Right renal pelvis (tissue), 4 donors: ENCODE measurements at regions not wholly inside any gene's neighbourhood (a gene's known extent, or its start where the extent isn't known, plus 50 kb on each side); places are given as distances from the start of the nearest gene placed in this dataset.
"Not testable (repeated sequence)": the region's sequence is repeated elsewhere in the genome, so short reads cannot be mapped to it uniquely, and the experiment has no call there.

Experiments
- DNase-seq, 4 donors: peaks; one replicate each; pipeline ENCODE4 v3.0.0-alpha.2; 2013; ENCODE audit warnings: low read depth in 4 of 4, low spot score in 3 of 4, missing footprints in 1 of 4

DNA sequence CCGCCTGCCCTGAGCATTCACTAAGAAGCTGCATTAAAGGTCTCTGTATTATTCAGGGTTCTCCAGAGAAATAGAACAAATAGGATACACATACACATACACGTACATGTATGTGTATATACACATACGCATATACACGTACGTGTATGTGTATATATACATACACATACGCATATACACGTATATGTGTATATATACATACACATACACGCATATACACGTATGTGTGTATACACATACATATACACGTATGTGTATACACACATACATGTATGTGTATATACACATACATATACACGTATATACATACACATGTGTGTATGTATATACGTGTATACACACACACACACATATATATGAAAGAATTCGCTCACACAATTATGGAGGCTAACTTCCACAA lies 108.9 kb upstream of the BARHL2 start:
- DNase-seq, result no peak

- DNase-seq, result no peak
These were observed 107.4 kb upstream of the BARHL2 start for GRCh38 chr1:90824551-90824950.

- DNase-seq, result no peak
These were observed 106.6 kb upstream of the BARHL2 start for GRCh38 chr1:90823686-90824085.

GRCh38 chr1:90821788-90822359 lies 104.8 kb upstream of the BARHL2 start:
- DNase-seq, result no peak

- no peak for DNase-seq
These were observed 104.2 kb upstream of the BARHL2 start for GRCh38 chr1:90821152-90821787.

GRCh38 chr1:90820745-90821144 lies 103.6 kb upstream of the BARHL2 start:
- no peak for DNase-seq

DNA sequence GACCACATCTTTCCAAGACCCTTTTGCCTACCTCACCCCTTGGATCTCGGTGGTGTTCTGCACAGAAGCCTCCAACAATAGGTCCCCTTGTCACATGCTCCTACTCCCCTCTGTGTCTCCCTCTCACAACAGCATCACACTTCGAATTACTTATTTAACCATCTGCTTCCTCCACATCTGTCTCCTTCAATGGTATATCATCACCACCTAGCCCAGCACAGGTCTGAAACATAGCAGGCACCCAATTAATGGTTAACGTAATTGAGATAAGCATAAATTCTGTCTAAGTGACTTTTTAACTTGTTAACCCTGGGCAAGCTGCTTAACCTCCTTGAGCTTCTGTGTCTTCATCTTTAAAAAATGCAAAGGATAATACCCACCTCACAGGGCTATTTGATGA lies 100.3 kb upstream of the BARHL2 start:
- no peak for DNase-seq

- DNase-seq, result not testable (repeated sequence)
These were observed 95.1 kb upstream of the BARHL2 start for GRCh38 chr1:90812237-90812636.

GRCh38 chr1:90811444-90811950 lies 94.4 kb upstream of the BARHL2 start:
- DNase-seq, result not testable (repeated sequence)

DNA sequence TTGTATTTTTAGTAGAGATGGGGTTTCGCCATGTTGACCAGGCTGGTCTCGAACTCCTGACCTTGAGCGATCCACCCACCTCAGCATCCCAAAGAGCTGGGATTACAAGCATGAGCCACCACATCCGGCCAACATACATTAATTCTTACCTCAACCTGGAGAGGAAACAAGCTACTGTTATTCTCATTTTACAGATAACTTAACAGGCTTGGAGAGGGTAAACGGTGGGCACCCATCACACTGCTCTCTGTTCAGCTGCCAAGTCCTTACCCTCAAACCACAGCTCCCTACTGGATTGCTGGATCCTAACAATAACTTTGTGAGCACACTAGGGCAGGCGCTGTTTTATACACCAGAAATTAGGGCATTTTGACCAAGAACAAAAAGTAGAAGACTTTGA lies 93.6 kb upstream of the BARHL2 start:
- no peak for DNase-seq

GRCh38 chr1:90809996-90810395 lies 92.9 kb upstream of the BARHL2 start:
- DNase-seq, result no peak

DNA sequence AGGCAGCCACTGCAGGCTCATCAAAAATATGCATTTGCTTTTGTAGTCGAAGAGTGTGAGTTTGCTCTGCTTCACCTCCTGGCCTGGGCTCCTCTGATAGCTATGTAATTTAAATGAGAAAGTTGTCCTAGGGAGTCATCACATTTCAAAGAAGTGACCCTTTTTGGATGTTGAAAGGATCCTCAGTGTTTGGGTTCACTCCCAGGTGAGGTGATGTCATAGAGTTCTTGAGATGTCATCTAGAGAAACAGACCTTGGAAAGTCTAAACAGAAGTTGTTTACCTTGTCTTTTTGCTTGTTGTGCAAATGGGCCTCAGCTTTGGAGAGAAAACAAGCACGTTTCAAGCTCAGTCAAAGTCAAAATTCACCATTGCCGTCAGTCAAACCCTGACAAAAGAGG lies 92.0 kb upstream of the BARHL2 start:
- no peak for DNase-seq

GRCh38 chr1:90807329-90807728 lies 90.2 kb upstream of the BARHL2 start:
- DNase-seq, result no peak

DNA sequence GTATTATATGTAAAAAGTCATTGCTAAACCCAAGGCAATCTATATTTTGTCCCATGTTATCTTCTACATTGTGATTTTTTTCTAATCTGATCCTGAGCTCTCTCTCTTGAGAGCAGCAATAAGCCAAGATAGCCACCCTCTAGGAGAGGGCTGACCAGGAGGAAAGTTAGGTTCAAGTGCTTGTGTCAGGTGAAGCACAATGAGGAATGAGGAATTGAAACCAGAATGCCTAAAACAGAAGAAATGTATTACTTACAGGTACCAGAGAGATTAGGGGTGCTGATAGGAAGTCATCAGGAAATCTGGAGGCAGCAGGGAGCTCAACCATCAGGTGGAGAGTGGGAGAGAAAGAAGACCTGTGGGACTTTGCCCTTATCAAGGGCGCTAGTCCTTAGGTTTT lies 85.5 kb upstream of the BARHL2 start:
- no peak for DNase-seq

GRCh38 chr1:90800012-90800717 lies 83.1 kb upstream of the BARHL2 start:
- no peak for DNase-seq

GRCh38 chr1:90799326-90799725 lies 82.2 kb upstream of the BARHL2 start:
- DNase-seq, result no peak

DNA sequence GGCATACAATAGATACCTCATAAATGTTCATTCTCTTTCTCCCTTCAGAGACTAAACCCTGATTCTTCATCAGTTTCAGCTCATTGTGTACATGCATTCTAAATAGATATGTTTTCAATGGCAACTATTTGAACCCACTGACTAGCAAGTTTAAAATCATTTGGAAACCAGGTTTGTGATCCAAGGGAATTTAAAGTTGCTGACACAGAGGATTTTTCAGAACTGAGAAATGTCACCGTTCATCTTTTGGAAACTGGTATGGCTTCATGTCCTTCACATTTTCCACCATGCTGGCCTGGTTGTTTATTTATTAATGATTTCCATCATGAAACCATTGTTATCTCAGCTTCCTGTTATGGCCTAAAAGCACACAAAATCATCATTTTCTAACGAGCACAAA lies 81.8 kb upstream of the BARHL2 start:
- no peak for DNase-seq

- no peak for DNase-seq
These were observed 81.2 kb upstream of the BARHL2 start for GRCh38 chr1:90798344-90798743.

DNA sequence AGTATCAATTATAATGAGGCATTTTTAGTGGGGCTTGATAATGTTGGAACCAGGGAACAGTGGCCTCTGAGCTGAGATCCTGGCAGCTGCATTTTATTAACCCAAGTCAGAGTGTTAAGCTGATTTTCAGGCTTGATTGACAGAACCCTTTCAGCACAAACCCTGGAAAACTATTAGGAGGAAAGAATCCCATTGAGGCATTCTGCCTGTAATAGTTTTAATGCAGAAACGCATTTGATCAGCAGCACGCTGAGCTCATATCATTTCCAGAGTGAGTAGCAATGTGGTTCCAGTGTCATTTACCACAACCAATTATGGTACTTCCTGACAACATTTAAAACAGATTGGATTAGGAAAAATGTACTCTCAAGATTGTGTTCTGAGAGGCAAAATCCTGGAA lies 78.3 kb upstream of the BARHL2 start:
- DNase-seq, result no peak

DNA sequence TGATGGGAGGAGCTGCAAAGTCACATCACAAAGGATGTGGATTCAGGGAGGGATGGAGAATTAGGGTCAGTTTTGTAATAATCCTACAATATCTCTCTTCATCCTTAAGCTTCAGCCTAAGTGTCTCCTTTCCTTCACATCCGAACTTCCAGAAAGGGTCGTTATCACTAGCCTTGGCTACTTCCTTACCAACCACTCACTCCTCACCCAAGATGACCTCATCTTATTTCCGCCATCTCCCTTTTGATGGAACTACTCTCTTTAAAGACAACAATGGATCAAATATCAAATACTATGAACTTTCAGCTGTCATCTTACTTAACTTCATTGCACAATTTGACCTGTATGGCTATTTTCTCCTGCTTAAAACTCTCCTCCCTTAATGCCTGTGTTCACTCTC lies 69.6 kb upstream of the BARHL2 start:
- DNase-seq, result no peak

- no peak for DNase-seq
These were observed 67.2 kb upstream of the BARHL2 start for GRCh38 chr1:90784186-90784847.

DNA sequence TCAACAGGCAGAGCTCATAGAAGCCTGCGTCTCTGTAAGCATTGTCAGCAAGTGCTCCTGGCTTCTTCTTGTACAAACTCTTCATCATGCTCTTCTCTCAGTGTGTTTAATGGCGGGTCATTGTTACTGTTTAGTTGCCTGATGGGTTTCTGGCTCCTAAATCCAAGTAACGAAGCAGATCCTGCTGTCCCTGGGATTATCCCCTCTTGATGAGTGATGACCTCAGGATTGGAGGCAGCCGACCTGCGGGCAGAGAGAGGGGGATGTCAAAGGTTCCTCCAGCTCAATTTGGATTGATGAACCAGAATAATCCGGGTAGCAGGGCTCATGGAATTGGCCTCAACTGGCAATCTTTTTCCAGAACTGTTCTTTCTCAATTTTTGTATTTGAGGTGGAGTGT lies 66.1 kb upstream of the BARHL2 start:
- DNase-seq, result no peak
